GM06990 (cell line): ENCODE measurements at regions not wholly inside any gene's neighbourhood (a gene's known extent, or its start where the extent isn't known, plus 50 kb on each side); places are given as distances from the start of the nearest gene placed in this dataset.

Source experiments
- DNase-seq: peaks from one replicate; pipeline ENCODE4 v3.0.0-alpha.2; 2011; ENCODE audit not compliant: insufficient read length; ENCODE audit errors: extremely low read depth
- H3K27me3 ChIP-seq: replicated peaks from 2 replicates; pipeline ENCODE4 v1.6.0; 2011; ENCODE audit warnings: low read length; ENCODE audit not compliant: control insufficient read depth, insufficient read depth
- H3K36me3 ChIP-seq: 2 replicates; pipeline ENCODE4 v1.5.1; 2011; ENCODE audit warnings: low read length; ENCODE audit not compliant: control insufficient read depth, insufficient read depth
- H3K4me3 ChIP-seq: replicated peaks from 2 replicates; pipeline ENCODE4 v1.5.1; 2011; ENCODE audit warnings: low read depth, mild to moderate bottlenecking, control low read depth, low read length
- TF ChIP-seq, protein P1 (sequence below): IDR thresholded peaks from 2 replicates; pipeline ENCODE4 v1.5.1; 2011; ENCODE audit warnings: low read length, control low read depth, mild to moderate bottlenecking, inconsistent platforms; ENCODE audit not compliant: insufficient read depth, poor library complexity, severe bottlenecking

- no peaks in the 10 kb centered on the region for H3K36me3 ChIP-seq
- TF ChIP-seq, protein P1, sequence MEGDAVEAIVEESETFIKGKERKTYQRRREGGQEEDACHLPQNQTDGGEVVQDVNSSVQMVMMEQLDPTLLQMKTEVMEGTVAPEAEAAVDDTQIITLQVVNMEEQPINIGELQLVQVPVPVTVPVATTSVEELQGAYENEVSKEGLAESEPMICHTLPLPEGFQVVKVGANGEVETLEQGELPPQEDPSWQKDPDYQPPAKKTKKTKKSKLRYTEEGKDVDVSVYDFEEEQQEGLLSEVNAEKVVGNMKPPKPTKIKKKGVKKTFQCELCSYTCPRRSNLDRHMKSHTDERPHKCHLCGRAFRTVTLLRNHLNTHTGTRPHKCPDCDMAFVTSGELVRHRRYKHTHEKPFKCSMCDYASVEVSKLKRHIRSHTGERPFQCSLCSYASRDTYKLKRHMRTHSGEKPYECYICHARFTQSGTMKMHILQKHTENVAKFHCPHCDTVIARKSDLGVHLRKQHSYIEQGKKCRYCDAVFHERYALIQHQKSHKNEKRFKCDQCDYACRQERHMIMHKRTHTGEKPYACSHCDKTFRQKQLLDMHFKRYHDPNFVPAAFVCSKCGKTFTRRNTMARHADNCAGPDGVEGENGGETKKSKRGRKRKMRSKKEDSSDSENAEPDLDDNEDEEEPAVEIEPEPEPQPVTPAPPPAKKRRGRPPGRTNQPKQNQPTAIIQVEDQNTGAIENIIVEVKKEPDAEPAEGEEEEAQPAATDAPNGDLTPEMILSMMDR: no peak
These were observed 182.5 kb downstream of the PSAT1 start for GRCh38 chr9:78479441-78479840.

GRCh38 chr9:78486661-78487060 lies 189.7 kb downstream of the PSAT1 start:
- Histone ChIP-seq H3K36me3 (no peaks in the 10 kb centered on the region), H3K4me3 (no peak overlapping the region), H3K27me3 (no peaks in the 10 kb centered on the region)
- no peak for DNase-seq
- TF ChIP-seq, protein P1: no peak

More at GRCh38 chr9:78479441-78479840, 182.5 kb downstream of the PSAT1 start:
- Histone ChIP-seq H3K27me3 (no peaks in the 10 kb centered on the region), H3K4me3 (no peak overlapping the region)
- no peak for DNase-seq

DNA sequence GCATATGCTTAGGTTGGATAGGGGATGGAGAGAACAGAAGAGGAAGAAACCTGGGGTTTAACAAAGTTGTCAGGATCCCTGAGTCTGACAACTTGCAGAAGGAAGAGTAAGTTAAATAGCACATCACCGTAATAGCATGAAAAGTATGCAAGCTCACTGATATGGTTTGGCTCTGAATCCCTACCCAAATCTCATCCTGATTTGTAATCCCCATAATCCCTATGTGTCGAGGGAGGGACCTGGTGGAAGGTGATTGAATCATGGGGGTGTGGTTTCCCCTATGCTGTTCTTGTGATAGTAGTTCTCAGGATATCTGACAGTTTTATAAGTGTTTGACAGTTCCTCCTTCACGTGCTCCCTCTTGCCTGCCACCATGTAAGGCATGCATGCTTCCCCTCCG lies 193.3 kb downstream of the PSAT1 start:
- Histone ChIP-seq H3K36me3 (no peaks in the 10 kb centered on the region), H3K27me3 (no peaks in the 10 kb centered on the region), H3K4me3 (no peak overlapping the region)
- DNase-seq: no peak
- TF ChIP-seq, protein P1: no peak

DNA sequence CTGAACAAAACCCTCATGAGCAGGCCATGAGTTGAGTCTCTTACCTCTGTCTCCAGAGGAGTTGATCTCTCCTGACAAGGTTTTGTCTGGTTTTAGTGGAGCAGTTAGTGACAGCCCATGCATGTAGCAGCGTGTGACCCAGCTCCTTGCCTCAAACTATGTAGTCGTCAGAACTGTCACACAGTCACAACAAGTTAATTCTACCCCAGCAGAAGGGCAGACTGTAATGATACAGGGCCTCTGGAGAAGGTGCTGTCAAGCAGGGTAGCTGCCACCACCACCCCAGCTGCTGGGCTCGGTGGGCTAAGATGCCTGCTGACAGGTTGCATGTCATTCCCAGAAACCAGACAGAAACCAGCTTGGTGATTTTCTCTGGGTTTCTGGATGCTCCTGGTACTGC lies 194.5 kb downstream of the PSAT1 start:
- Histone ChIP-seq H3K36me3 (no peaks in the 10 kb centered on the region), H3K27me3 (no peaks in the 10 kb centered on the region)
- TF ChIP-seq, protein P1: no peak

DNA sequence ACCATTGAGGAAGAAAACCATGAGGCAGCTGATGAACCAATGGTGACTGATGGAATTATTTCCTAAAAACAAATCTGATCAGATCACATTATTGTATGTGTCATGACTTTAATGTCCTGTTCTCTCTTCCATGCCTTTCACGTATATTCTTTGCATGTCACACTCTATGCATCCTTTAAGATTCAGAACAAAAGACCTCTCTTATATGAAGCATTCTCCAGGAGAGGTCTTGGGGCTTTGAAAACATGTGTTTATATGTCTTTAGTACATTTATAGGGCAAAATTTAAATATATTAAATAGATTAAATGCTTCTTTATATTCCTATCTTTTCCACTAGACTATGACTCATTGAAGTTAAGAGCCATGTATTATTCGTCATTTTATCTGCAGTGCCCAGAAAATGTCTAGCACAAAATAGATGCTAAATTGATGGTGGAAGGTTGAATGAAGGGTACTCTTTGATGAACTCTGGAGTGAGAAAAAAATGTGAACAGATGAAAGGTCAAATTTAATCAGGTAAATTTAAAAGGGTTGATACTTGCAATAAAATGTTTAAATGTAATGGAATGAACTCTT lies 196.3 kb downstream of the PSAT1 start:
- H3K27me3 ChIP-seq: no peaks in the 10 kb centered on the region
- no peaks in the 10 kb centered on the region for H3K36me3 ChIP-seq
- no peak for DNase-seq
- no peak overlapping the region for H3K4me3 ChIP-seq
- TF ChIP-seq, protein P1: no peak

More for the DNA sequence above, 194.5 kb downstream of the PSAT1 start:
- DNase-seq: no peak
- no peak overlapping the region for H3K4me3 ChIP-seq

- TF ChIP-seq, protein P1: no peak
- no peak for DNase-seq
These were observed 205.6 kb downstream of the PSAT1 start for GRCh38 chr9:78502566-78502965.

More at GRCh38 chr9:78502566-78502965, 205.6 kb downstream of the PSAT1 start:
- Histone ChIP-seq H3K36me3 (no peaks in the 10 kb centered on the region), H3K4me3 (no peak overlapping the region), H3K27me3 (no peaks in the 10 kb centered on the region)
